ENCODE measurements at regions not wholly inside any gene's neighbourhood (a gene's known extent, or its start where the extent isn't known, plus 50 kb on each side); places are given as distances from the start of the nearest gene placed in this dataset.

- H2BK5ac ChIP-seq (ENCODE audit: low read depth, low read length, poor library complexity, severe bottlenecking): no peak overlapping the region
- H3K23ac ChIP-seq (ENCODE audit: low read depth, low read length): no peak overlapping the region
- BruUV-seq (replicated peaks): no TSS peak
- intact Hi-C loops (cut with micrococcal nuclease) (no loop called here), dilution Hi-C loops (cut with HindIII; ENCODE audit: low sequenced_read_pairs, unreplicated experiment) (no loop called here), in situ Hi-C loops (cut with MboI; ENCODE audit: low sequenced_read_pairs) (no loop called here)
- H2AK5ac ChIP-seq (ENCODE audit: low read depth, low read length): no peak overlapping the region
- no peak overlapping the region for H2BK15ac ChIP-seq (ENCODE audit: low read depth, low read length)
- H3K9me1 ChIP-seq (ENCODE audit: insufficient read depth, low read length): no peaks in the 10 kb centered on the region
- no peak overlapping the region for H4K5ac ChIP-seq (ENCODE audit: low read depth, low read length)
- no peak for ATAC-seq (ENCODE audit: low read depth)
- peaks cover 57% of the 10 kb centered on the region for H3K9me3 ChIP-seq (ENCODE audit: control insufficient read depth, insufficient read depth, low read length)
- H2AFZ ChIP-seq (replicated peaks; ENCODE audit: low read length, poor library complexity): no peak overlapping the region
- no peak overlapping the region for H3K4ac ChIP-seq (ENCODE audit: low read depth, low read length)
- POLR2A ChIA-PET (ENCODE audit: unreplicated experiment): no interaction called here
- H3K18ac ChIP-seq (ENCODE audit: low read depth, low read length): no peak overlapping the region
- no peak overlapping the region for H3K27ac ChIP-seq (ENCODE audit: insufficient read depth, low read length)
- H3K4me2 ChIP-seq (ENCODE audit: low read depth, low read length): no peak overlapping the region
- H3K36me3 ChIP-seq (ENCODE audit: control insufficient read depth, insufficient read depth, low read length): no peaks in the 10 kb centered on the region
- H2BK120ac ChIP-seq (ENCODE audit: low read depth, low read length): no peak overlapping the region
- H2AK9ac ChIP-seq (replicated peaks; ENCODE audit: low read depth, low read length, poor library complexity): no peak overlapping the region
- H3K14ac ChIP-seq (replicated peaks; ENCODE audit: low read depth, low read length): no peak overlapping the region
- no peak overlapping the region for H4K91ac ChIP-seq (ENCODE audit: insufficient read depth, low read depth, low read length)
- H2BK20ac ChIP-seq (ENCODE audit: low read depth, low read length): no peak overlapping the region
- no peaks in the 10 kb centered on the region for H3K27me3 ChIP-seq (ENCODE audit: control insufficient read depth, insufficient read depth, low read length)
- 40% methylated on average over 1 of the region's 7 CpGs; no CpG with 5 or more reads in 1 of the 2 experiments for WGBS, 2 experiments (ENCODE audit: extremely low coverage in 2 of 2, insufficient read length in 1 of 2)
- H3K56ac ChIP-seq (ENCODE audit: extremely low read depth, insufficient read depth, low read length): no peak overlapping the region
- H3K79me1 ChIP-seq (ENCODE audit: low read depth in 1 of 2, low read length in 2 of 2): no peaks in the 10 kb centered on the region
- no peak overlapping the region for H3K4me3 ChIP-seq (ENCODE audit: insufficient read depth, low read depth, low read length)
- no peak for TF ChIP-seq SMC3 (IDR thresholded peaks at IDR 0.05; ENCODE audit: low read depth, low read length)
- TF ChIP-seq MAZ (IDR thresholded peaks at IDR 0.05; ENCODE audit: borderline replicate concordance, low read depth, low read length): no peak
- TF ChIP-seq BHLHE40 (IDR thresholded peaks at IDR 0.05; ENCODE audit: low read depth, low read length): no peak
- TF ChIP-seq POLR2A (IDR thresholded peaks at IDR 0.05; ENCODE audit: low read depth, low read length): no peak
- no peak for TF ChIP-seq RCOR1 (IDR thresholded peaks at IDR 0.05; ENCODE audit: insufficient replicate concordance, low read length)
- no peak overlapping the region for H4K8ac ChIP-seq (ENCODE audit: low read depth in 2 of 2, low read length in 2 of 2)
- H4K20me1 ChIP-seq (ENCODE audit: insufficient read depth, low read length): no peaks in the 10 kb centered on the region
- no peak overlapping the region for H3K9ac ChIP-seq (ENCODE audit: low read depth, low read length)
- CTCF ChIA-PET: no interaction called here
- DNase-seq: no peak
- H3K4me1 ChIP-seq (ENCODE audit: control insufficient read depth, insufficient read depth, low read length): no peaks in the 10 kb centered on the region
These were observed 788.0 kb downstream of the BRD1 start for GRCh38 chr22:49039625-49040024.

All from IMR-90 (cell line).